ENCODE measurements at regions not wholly inside any gene's neighbourhood (a gene's known extent, or its start where the extent isn't known, plus 50 kb on each side); places are given as distances from the start of the nearest gene placed in this dataset.
"Not testable (repeated sequence)": the region's sequence is repeated elsewhere in the genome, so short reads cannot be mapped to it uniquely, and the experiment has no call there.

DNA sequence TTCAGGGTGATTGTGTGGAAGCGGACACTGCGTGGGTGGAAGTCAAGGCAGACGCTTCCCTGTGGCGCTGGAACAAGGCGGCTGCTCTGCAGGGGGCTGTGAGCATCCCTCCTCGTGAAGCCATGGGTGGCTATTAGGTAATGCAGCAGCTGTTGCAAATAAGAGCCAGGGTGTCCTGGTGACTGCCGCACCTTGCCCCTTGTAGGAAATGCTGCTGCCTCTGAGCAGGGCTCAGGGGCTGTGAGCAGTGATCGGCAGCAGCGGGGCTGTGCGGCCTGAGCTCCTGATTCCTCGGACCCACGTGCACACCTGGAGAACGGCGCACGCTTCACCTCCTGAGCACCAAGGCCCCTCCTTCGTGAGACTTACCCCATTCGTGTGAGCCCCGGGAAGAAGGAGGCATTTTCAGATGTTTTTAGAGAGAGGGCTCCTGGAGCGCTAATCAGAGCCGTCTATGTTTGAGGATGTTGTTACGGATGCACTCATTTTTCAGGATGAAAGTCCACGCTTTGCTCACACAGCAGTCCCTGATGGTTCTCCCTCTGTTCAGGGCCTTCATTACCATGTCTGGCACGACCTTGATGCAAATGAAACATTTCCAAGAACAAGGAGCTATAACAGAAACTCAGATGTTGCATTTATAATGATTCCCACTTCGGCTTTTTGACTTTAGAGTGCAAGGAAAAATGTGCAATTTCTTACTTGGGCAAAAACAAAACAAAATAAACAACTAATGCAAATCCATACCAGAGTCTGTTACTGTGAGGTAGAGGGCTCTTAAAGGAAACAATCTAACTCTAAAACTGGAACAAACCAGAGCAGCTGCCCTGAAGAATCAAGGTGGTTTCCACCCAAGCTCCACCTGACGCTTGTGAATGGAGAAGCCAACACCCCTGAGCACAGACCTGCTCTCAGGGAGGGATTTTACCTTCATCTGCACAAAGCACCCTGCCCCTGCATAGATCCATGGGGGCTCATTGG is 936.1 kb downstream of the SPATA31A7 start:
- H3K4me3 ChIP-seq (replicated peaks in 1 of 2; ENCODE audit: low read depth in 2 of 2, low read length in 2 of 2); DNase-seq (ENCODE audit: low read depth in 2 of 2): not testable (repeated sequence)

DNA sequence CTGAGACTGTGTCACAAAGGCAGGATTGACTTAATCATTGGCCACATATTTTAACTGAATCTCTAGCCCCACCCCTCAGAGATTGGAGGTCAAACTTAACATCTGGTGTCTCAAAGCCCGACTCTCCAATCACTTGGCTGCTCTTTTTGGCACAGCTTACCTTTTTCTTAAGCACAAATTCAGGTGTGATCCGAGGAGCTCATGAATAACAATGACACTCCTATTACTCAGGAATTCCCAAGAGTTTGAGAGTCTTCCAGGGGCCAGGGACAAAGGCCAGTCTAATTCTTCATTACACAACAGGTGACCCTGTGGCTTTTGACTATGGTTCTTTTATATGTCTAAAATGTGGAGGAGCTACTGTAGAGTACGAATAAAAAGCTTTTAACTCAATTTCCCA is 945.2 kb downstream of the SPATA31A7 start:
- not testable (repeated sequence) for H3K4me3 ChIP-seq (replicated peaks in 1 of 2; ENCODE audit: low read depth in 2 of 2, low read length in 2 of 2); DNase-seq (ENCODE audit: low read depth in 2 of 2)

DNA sequence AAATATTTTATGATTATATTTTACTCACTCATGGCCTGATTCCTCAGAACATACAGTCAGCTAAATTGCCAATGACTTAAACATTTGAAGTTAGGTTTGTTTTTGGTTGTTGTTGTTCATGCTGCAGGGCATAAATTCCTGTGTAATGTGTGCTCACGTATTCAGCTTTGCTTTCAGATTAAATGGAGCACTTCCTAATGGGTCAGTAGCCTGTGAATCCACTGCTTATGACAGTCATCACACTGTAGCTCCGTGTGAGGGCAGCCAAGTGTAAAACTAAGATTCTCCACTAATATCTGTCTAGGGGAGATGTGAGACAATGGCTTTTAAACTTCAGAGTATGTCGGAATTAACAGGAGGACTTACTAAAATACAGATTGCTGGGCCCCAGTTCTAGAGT is 955.8 kb downstream of the SPATA31A7 start:
- not testable (repeated sequence) for H3K4me3 ChIP-seq (replicated peaks in 1 of 2; ENCODE audit: low read depth in 2 of 2, low read length in 2 of 2); DNase-seq (ENCODE audit: low read depth in 2 of 2)
